ENCODE measurements at regions not wholly inside any gene's neighbourhood (a gene's known extent, or its start where the extent isn't known, plus 50 kb on each side); places are given as distances from the start of the nearest gene placed in this dataset.

GRCh38 chr20:58042591-58042990, 185.9 kb downstream of the ANKRD60 start:
- TF ChIP-seq YBX1 (IDR thresholded peaks at IDR 0.05) (no peak), MYC (IDR thresholded peaks at IDR 0.05; ENCODE audit: insufficient read depth, insufficient read length, insufficient replicate concordance, low read length, severe bottlenecking) (no peak), KAT2A (conservative IDR thresholded peaks at IDR 0.05; ENCODE audit: control insufficient read depth, low read depth, low read length) (no peak), JUND (IDR thresholded peaks at IDR 0.05; ENCODE audit: low read depth, low read length) (no peak), SREBF2 (IDR thresholded peaks at IDR 0.05; ENCODE audit: low read length) (no peak), CHD2 (IDR thresholded peaks at IDR 0.05; ENCODE audit: borderline replicate concordance, low read depth, low read length) (no peak)
- TF ChIP-seq, protein P1, sequence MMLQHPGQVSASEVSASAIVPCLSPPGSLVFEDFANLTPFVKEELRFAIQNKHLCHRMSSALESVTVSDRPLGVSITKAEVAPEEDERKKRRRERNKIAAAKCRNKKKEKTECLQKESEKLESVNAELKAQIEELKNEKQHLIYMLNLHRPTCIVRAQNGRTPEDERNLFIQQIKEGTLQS (IDR thresholded peaks at IDR 0.05; ENCODE audit: borderline replicate concordance, extremely low read depth, low read depth, low read length): no peak

All from GM12878 (cell line).